GM18870 (cell line): ENCODE measurements at regions not wholly inside any gene's neighbourhood (a gene's known extent, or its start where the extent isn't known, plus 50 kb on each side); places are given as distances from the start of the nearest gene placed in this dataset.
"Not testable (repeated sequence)": the region's sequence is repeated elsewhere in the genome, so short reads cannot be mapped to it uniquely, and the experiment has no call there.

Experiments used
- ATAC-seq: cut with Tn5 transposase; IDR thresholded peaks from one replicate; pipeline ENCODE4 v1.9.1; 2021; ENCODE audit warnings: moderate library complexity; ENCODE audit not compliant: unreplicated experiment

DNA sequence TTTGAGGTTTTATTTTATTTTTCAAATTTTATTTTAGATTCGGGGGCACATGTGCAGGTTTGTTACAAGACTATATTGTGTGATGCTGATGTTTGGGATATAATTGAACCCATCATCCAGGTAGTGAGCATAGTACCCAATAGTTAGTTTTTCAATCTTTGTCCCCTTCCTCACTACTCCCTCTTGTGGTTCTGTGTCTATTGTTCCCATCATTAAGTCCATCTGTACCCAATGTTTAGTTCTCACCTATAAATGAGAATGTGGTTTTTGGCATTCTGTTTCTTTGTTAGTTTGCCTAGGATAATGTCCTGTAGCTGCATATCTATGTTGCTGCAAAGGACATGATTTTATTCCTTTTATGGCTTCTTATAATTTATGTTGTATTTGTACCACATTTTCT, 767.2 kb upstream of the ADGRL3 start:
- ATAC-seq: no peak

- ATAC-seq: no peak
These were observed 757.1 kb upstream of the ADGRL3 start for GRCh38 chr4:60443068-60443467.

- ATAC-seq: no peak
These were observed 756.3 kb upstream of the ADGRL3 start for GRCh38 chr4:60443796-60444195.

GRCh38 chr4:60450054-60450453, 750.1 kb upstream of the ADGRL3 start:
- no peak for ATAC-seq

GRCh38 chr4:60452266-60452665, 747.9 kb upstream of the ADGRL3 start:
- ATAC-seq: no peak

GRCh38 chr4:60455380-60455779, 744.7 kb upstream of the ADGRL3 start:
- ATAC-seq: no peak

DNA sequence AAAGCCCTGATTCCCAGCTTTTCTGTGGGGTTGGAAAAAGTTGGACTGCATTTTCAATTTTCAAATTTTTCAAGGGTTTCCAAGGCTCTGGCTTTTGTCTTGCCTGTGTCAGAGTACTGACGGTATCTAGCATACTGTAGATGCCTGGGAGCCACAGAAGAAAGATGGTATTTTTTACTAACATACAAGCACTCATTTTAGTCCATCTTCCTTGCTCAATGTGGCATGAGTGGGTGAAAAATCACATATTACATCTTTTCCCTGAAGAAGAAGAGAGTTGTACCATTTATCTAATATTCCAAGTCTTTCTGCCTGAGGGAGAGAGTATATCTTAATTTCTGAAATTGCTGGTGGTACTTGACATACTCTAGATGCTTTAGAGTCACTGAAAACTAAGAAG, 738.6 kb upstream of the ADGRL3 start:
- no peak for ATAC-seq

DNA sequence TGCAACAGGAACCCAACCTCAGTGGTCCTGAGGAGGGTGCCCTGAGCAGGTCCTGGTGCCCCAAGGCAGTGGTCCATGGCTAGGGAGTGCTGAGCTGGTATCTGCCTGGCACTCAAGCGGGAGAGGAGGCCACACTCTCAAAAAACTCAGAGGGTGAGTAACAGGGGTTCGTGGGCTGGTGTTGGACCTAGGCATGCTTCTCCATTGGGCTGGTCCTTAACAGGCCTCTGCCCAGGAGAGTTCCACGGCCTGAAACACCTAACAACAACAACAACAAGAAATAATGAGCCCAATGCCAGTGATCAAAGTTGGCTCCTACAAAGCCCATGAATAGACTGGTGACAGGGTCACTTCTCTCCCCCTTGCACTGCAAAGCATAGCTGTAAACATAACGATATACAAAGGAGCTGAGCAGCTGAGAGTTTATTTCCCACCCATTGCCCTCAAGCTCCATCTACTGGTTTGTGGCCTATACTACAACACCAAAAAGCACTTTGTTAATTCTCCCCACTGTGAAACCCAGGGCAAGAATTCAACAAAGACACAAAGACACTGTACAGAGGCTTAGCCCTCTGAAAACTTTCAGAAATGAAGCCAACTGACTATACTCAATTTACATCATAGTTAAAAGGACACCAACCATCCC, 736.1 kb upstream of the ADGRL3 start:
- ATAC-seq: no peak

DNA sequence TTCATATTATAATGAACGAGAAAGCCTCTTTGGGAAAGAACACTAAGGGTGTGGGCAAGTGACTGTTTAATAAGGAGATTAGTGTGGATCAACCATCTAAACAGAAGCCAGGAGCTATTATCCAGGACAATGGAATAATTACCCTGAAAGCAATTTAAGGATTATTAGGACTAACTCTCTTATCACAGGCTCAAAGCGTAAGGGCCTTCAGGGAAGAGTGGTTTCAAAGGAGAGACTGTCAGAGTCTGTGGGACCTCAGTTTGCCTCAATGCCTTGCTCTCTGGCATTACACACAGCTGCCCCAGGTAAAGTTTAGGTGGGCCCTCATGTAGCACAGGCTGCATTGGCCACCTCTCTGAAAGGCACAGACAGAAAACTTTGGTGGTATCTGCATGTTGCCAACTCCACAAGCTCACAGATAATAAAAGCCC, 717.2 kb upstream of the ADGRL3 start:
- no peak for ATAC-seq

GRCh38 chr4:60485276-60485675, 714.9 kb upstream of the ADGRL3 start:
- no peak for ATAC-seq

DNA sequence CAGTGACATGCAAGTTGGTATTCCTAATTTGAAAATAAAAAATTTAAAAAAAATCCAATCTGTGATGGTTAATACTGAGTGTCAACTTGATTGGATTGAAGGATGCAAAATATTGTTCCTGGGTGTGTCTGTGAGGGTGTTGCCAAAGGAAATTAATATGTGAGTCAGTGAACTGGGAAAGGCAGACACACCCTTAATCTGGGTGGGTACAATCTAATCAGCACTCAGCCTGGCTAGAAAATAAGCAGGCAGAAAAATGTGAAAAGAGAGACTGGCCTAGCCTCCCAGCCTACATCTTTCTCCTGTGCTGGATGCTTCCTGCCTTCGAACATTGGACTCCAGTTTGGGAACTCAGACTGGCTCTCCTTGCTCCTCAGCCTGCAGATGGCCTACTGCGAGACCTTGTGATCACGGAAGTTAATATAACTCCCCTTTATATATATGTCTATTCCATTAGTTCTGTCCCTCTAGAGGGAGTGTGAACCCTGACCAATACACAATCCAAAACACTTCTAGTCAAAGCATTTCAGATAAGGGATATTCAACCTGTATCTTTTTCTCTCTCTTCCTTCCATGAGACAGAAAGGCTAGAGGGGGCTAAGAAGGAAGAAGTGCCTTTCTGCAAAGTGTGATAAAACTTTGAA, 712.9 kb upstream of the ADGRL3 start:
- ATAC-seq: not testable (repeated sequence)

DNA sequence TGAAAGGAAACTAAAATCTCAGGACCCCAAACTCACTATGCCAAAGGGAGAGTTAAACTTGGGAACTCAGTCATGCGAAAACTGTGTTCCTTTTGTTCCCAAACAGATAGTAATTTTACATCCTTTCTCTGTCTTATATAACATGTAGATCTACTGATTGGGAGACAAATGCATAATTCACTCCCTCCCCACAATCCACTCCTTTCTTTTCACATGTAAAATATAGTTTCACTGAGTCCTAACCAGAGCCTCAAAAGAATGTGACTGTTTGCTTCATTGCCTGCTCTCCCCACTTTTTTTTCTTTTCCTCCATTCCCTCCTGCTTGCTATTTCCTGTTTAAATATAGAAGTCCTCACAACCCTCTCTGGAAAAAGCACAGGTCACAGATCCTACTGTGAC, 699.3 kb upstream of the ADGRL3 start:
- ATAC-seq: no peak

DNA sequence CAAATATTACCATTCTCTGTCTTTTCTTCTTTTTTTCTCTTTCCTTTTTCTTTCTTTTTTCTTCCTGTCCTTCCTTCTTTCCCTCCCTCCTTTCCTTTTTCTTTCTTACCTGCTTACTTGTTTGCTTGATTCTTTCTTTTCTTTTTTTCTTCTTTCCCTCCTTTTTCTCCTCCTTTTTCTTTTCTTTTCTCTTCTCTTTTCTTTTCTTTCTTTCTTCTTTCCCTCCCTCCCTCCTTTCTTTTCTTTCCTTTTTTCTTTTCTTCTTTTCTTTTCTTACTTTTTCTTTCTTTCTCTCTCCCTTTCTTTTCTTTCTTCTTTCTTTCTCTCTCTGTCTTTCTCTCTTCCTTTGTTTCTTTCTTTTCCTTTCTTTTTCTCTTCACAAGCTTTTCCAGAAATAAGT, 697.4 kb upstream of the ADGRL3 start:
- no peak for ATAC-seq

DNA sequence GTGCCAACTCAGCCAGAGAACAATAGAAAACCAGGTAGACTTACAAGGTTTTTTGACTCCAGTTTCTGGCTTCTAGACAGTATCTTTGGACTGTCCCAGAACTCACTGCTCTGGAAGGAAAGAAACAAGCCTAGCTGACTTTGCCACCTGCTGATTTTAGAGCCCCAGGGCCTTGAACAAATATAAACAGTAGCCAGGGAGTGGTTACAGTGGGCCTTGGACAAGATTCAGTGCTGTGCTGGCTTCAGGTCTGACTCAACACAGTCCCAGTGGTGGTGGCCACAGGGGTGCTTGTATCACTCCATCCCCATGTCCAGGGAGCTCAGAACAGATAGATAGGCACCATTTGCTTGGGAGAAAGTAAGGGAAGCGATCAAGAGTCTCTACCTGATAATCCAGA, 694.1 kb upstream of the ADGRL3 start:
- no peak for ATAC-seq

- no peak for ATAC-seq
These were observed 677.9 kb upstream of the ADGRL3 start for GRCh38 chr4:60522265-60522664.

DNA sequence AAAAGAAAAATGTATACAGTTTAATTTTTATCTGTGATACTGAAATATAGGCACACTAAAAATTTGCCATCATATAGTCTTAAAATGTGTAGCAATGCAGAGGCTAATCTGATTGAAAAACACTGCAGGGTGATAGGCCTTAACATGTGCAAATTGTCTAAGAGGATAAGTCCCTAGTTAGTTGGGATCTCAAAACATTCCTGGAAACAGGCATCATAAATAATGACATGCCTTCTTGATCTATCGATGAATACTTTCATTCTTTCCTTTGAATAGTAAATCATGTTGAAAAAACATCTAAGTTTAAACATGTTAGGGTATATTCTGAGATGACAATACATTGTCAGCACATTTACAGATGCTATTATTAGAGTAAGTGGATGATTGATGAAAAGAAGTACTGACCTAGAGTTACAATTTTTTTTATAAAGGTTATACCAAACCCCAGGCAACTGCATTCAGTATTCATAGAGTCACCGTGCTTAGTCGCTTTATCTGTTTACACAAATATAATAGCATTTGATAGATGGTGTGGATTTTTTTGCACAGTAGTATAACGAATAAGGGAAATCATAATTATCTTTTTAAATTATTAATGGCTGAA, 668.2 kb upstream of the ADGRL3 start:
- no peak for ATAC-seq

DNA sequence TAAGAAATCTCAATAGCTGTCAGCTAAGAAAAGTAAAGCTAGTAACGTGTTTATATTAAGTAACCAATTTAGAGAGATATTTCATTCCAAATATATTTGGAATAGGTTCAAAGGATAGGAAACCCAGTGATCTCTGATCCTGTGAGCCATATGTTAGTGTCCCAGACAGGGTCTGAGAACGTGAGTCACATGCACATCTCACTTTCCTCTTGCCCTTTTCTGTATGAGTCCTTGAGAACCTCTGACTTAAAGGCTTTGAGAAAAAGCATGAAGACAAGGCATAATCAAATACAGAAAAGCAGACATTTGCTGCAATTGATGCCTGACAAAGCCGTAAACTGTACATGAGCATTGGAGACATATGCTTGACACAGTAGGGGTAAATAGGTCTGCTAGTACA, 655.1 kb upstream of the ADGRL3 start:
- ATAC-seq: no peak

DNA sequence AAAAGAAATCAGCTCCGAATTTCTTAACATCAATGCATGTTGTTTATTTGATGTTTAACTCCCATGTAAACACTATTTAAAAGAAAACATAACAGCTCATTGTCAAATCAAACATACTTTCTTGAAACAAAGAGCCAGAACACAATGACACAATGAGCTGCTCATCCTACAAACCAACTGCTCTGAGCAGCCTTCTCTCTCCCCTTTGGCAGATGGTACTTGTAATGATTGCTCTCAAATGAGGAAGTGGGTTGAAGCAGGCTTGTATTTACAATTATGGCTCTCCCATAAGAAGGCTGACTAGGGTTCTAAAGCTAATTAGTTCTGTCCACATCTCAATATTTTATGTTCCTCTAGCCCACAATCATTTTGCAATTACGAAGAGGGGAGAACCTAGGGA, 637.8 kb upstream of the ADGRL3 start:
- no peak for ATAC-seq

DNA sequence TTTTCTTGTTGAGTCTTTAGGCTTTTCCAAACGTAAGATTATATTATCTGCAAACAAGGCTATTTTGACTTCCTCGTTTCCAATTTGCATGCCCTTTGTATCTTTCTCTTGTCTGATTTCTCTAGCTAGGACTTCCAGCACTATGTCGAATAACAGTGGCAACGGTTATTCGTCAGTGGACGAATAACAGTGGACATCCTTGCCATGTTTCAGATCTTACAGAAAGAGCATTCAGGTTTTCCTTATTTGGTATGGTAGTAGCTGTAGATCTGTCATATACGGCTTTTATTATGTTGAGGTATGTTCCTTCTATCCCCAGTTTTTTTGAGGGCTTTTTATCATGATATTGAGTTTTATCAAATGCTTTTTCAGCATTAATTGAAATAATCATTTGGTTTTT, 634.6 kb upstream of the ADGRL3 start:
- no peak for ATAC-seq

DNA sequence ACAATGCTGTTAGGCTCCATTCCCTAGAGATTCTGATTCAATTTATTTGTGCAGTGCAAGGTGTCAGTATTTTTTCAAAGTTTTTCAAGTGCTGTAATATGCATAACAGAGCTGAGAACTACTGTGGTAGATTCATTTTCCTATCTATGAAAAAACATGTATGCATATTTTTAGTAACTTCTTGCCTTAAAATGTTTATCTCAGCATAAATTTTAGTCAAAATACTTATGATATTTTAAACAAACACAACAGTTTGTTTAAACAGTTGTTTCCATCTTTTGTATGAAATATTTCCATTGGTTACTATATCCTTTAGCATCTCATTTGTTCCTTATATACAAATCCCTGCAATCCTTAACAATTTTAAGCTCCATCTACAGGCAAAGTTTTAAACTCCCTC, 624.8 kb upstream of the ADGRL3 start:
- ATAC-seq: no peak

DNA sequence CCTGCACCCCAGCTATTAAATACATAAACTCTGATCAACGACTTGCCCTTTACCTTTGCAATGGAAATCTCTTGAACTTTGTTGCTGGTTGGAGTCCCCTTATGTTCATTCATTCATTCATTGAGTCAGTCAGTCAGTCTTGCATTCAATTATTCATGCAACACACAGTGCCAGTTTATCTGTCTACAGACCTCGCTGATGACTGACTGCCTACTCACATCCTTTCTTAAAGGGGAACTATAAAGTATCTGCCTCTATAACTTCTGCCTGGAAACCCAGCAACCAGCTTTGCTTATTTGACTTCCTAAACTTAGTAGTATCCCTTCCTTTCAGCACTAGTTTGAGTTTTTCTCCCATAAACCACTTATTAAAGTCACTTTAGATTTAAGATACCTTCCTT, 620.8 kb upstream of the ADGRL3 start:
- ATAC-seq: no peak

GRCh38 chr4:60581919-60582536, 618.1 kb upstream of the ADGRL3 start:
- no peak for ATAC-seq
